ENCODE measurements at regions not wholly inside any gene's neighbourhood (a gene's known extent, or its start where the extent isn't known, plus 50 kb on each side); places are given as distances from the start of the nearest gene placed in this dataset.

DNA sequence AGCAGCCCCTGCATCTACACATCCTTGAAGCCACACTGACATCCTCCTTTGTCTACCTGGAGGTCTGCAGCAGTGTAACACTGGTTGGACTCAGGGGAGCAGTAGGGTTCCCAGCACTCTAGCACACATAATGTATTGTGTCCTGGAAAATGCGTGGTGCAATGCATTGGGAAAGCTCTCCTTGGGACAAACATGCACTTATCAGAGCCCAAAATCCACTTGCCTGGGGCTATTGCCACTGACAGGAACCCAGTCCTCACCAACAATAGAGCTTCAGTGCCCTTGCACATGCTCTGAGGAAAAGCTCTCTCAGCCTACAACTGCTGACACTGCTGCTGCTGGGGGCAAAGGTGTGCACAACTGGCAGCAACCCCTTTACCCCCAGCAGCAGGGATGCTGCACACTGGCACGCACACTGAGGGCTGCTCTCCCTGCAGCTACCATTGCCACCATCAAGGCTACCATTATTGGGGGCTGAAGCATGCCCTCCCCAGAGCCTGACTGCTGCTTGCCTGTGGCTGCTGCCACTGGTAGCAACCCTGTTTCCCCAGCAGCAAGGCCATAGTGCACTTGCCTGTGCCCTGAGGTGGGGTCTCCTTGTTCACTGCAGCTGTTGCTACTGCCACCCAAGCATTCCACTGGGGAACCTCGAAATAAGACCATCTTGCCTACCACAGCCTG, 221.9 kb downstream of the SLC38A4 start (continued):
- TF ChIP-seq REST (IDR thresholded peaks at IDR 0.05; ENCODE audit: low read depth, low read length) (no peak), MXI1 (IDR thresholded peaks at IDR 0.05; ENCODE audit: low read depth, low read length) (no peak), TEAD4 (IDR thresholded peaks at IDR 0.05; ENCODE audit: borderline replicate concordance, insufficient read depth) (no peak), USF1 (IDR thresholded peaks at IDR 0.05; ENCODE audit: borderline replicate concordance, low read depth) (no peak), YY1 (IDR thresholded peaks at IDR 0.05; ENCODE audit: low read depth) (no peak), RCOR1 (IDR thresholded peaks at IDR 0.05; ENCODE audit: low read length) (no peak), RXRA (IDR thresholded peaks at IDR 0.05; ENCODE audit: borderline replicate concordance, low read depth) (no peak), NFIC (IDR thresholded peaks at IDR 0.05; ENCODE audit: borderline replicate concordance) (no peak), MEF2A (IDR thresholded peaks at IDR 0.05; ENCODE audit: borderline replicate concordance, low read depth) (no peak)

GRCh38 chr12:46602474-46602873, 223.3 kb downstream of the SLC38A4 start:
- no peak for TF ChIP-seq ZBTB33 (IDR thresholded peaks at IDR 0.05; ENCODE audit: borderline replicate concordance, low read depth)
- no peak for TF ChIP-seq ELF1 (IDR thresholded peaks at IDR 0.05)
- TF ChIP-seq, protein P1, sequence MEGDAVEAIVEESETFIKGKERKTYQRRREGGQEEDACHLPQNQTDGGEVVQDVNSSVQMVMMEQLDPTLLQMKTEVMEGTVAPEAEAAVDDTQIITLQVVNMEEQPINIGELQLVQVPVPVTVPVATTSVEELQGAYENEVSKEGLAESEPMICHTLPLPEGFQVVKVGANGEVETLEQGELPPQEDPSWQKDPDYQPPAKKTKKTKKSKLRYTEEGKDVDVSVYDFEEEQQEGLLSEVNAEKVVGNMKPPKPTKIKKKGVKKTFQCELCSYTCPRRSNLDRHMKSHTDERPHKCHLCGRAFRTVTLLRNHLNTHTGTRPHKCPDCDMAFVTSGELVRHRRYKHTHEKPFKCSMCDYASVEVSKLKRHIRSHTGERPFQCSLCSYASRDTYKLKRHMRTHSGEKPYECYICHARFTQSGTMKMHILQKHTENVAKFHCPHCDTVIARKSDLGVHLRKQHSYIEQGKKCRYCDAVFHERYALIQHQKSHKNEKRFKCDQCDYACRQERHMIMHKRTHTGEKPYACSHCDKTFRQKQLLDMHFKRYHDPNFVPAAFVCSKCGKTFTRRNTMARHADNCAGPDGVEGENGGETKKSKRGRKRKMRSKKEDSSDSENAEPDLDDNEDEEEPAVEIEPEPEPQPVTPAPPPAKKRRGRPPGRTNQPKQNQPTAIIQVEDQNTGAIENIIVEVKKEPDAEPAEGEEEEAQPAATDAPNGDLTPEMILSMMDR (IDR thresholded peaks at IDR 0.05) = no peak
- no peak for TF ChIP-seq TEAD4 (IDR thresholded peaks at IDR 0.05; ENCODE audit: borderline replicate concordance, insufficient read depth)
- TF ChIP-seq NFIC (IDR thresholded peaks at IDR 0.05; ENCODE audit: borderline replicate concordance) = no peak
- TF ChIP-seq EP300 (IDR thresholded peaks at IDR 0.05; ENCODE audit: borderline replicate concordance in 1 of 2, low read depth in 1 of 2, low read length in 1 of 2) = no peak
- no peak for TF ChIP-seq GATA2 (CRISPR knock-in tag; IDR thresholded peaks at IDR 0.05)
- TF ChIP-seq RCOR1 (IDR thresholded peaks at IDR 0.05; ENCODE audit: low read length) = no peak
- no peak for TF ChIP-seq FOXJ3 (CRISPR knock-in tag; IDR thresholded peaks at IDR 0.05)
- TF ChIP-seq, protein P2, sequence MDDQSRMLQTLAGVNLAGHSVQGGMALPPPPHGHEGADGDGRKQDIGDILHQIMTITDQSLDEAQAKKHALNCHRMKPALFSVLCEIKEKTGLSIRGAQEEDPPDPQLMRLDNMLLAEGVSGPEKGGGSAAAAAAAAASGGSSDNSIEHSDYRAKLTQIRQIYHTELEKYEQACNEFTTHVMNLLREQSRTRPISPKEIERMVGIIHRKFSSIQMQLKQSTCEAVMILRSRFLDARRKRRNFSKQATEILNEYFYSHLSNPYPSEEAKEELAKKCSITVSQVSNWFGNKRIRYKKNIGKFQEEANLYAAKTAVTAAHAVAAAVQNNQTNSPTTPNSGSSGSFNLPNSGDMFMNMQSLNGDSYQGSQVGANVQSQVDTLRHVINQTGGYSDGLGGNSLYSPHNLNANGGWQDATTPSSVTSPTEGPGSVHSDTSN (IDR thresholded peaks at IDR 0.05) = no peak
- TF ChIP-seq RXRA (IDR thresholded peaks at IDR 0.05; ENCODE audit: borderline replicate concordance, low read depth) = no peak
- no peak for TF ChIP-seq NRF1 (IDR thresholded peaks at IDR 0.05; ENCODE audit: low read depth, low read length)
- TF ChIP-seq FOXM1 (IDR thresholded peaks at IDR 0.05; ENCODE audit: low read depth) = no peak
- H3K4me1 ChIP-seq (ENCODE audit: control insufficient read depth in 1 of 2, insufficient read depth in 2 of 2, low read depth in 1 of 2, low read length in 1 of 2) = no peaks in the 10 kb centered on the region
- no peaks in the 10 kb centered on the region for H3F3A ChIP-seq (replicated peaks; ENCODE audit: insufficient read depth)
- H3K4me2 ChIP-seq = no peak overlapping the region
- H3K9ac ChIP-seq = no peak overlapping the region
- H3K4me3 ChIP-seq (ENCODE audit: low read depth in 2 of 2, low read length in 1 of 2) = no peak overlapping the region
- DNase-seq = no peak
- no peaks in the 10 kb centered on the region for H3K9me2 ChIP-seq
- 72% methylated on average over 1 of the region's 1 CpG for WGBS (ENCODE audit: low lambda C conversion rate)
- no peaks in the 10 kb centered on the region for H3K27me3 ChIP-seq (ENCODE audit: insufficient read depth)
- POLR2A ChIA-PET = no interaction called here
- H3K27ac ChIP-seq (ENCODE audit: low read depth in 2 of 2, low read length in 1 of 2) = no peak overlapping the region
- H3K36me3 ChIP-seq (replicated peaks in 1 of 2; ENCODE audit: control insufficient read depth in 1 of 2, insufficient read depth in 2 of 2, low read length in 1 of 2) = no peaks in the 10 kb centered on the region
- H3K9me3 ChIP-seq = peaks cover 4% of the 10 kb centered on the region; the same call in 1 of the 2 replicates
- no peaks in the 10 kb centered on the region for H4K20me1 ChIP-seq (ENCODE audit: insufficient read depth)
- H2AFZ ChIP-seq (ENCODE audit: low read depth) = no peak overlapping the region
- no peaks in the 10 kb centered on the region for H3K79me2 ChIP-seq (ENCODE audit: insufficient read depth)
- CTCF ChIA-PET = no interaction called here
